Ishikawa (cell line): ENCODE measurements at regions not wholly inside any gene's neighbourhood (a gene's known extent, or its start where the extent isn't known, plus 50 kb on each side); places are given as distances from the start of the nearest gene placed in this dataset.

ENCODE experiments used
- CEBPB ChIP-seq: IDR thresholded peaks from 2 replicates; pipeline ENCODE4 v1.6.1; 2012
- CREB1 ChIP-seq: IDR thresholded peaks from 2 replicates; pipeline ENCODE4 v1.6.1; 2012; ENCODE audit warnings: low read depth
- EGR1 ChIP-seq: IDR thresholded peaks from 2 replicates; pipeline ENCODE4 v1.6.1; 2012
- EP300 ChIP-seq: IDR thresholded peaks from 2 replicates; pipeline ENCODE4 v1.6.1; 2012; ENCODE audit warnings: borderline replicate concordance
- FOXM1 ChIP-seq: IDR thresholded peaks from 2 replicates; pipeline ENCODE4 v1.6.1; 2012; ENCODE audit warnings: low read depth, borderline replicate concordance
- NFIC ChIP-seq: IDR thresholded peaks from 2 replicates; pipeline ENCODE4 v1.6.1; 2012
- RAD21 ChIP-seq: IDR thresholded peaks from 2 replicates; pipeline ENCODE4 v1.6.1; 2012; ENCODE audit warnings: low read depth
- TAF1 ChIP-seq: IDR thresholded peaks from 2 replicates; pipeline ENCODE4 v1.6.1; 2012; ENCODE audit warnings: low read depth, mild to moderate bottlenecking
- TCF12 ChIP-seq: IDR thresholded peaks from 2 replicates; pipeline ENCODE4 v1.6.1; 2012; ENCODE audit warnings: low read depth
- TEAD4 ChIP-seq: IDR thresholded peaks from 2 replicates; pipeline ENCODE4 v1.6.1; 2012
- YY1 ChIP-seq: IDR thresholded peaks from 2 replicates; pipeline ENCODE4 v1.6.1; 2012; ENCODE audit warnings: low read depth
- ZBTB7A ChIP-seq: IDR thresholded peaks from 2 replicates; pipeline ENCODE4 v1.6.1; 2012; ENCODE audit warnings: low read depth
- TF ChIP-seq, protein P1 (sequence below): IDR thresholded peaks from 2 replicates; pipeline ENCODE4 v1.6.1; 2012
- TF ChIP-seq, protein P2 (sequence below): IDR thresholded peaks from 2 replicates; pipeline ENCODE4 v1.6.1; 2012; ENCODE audit warnings: low read depth, mild to moderate bottlenecking
- TF ChIP-seq, protein P3 (sequence below): IDR thresholded peaks from 2 replicates; pipeline ENCODE4 v1.6.1; 2012

DNA sequence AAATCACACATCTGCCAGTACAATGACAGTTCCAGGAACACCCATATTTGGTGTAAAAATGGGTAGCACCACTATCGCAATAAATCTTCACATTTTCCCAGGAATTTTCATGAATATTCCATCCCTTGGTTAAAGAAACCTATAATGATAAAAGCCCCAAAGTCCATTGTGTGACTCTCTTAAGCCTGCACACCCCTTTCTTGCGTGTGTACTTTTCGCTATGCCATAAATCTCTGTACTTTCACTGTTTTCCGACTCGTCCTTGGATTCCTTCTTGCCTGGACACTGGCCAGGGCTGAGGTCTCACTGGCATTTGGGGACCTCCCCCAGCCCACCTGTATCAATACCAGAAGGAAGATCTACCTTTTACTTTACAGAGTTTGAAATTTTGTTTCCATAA lies 172.3 kb downstream of the RNF152 start:
- TF ChIP-seq EP300 (no peak), ZBTB7A (no peak), FOXM1 (no peak), TEAD4 (no peak), CREB1 (no peak), YY1 (no peak), CEBPB (no peak), TCF12 (no peak), RAD21 (no peak), TAF1 (no peak), EGR1 (no peak), NFIC (no peak)
- TF ChIP-seq, protein P1, sequence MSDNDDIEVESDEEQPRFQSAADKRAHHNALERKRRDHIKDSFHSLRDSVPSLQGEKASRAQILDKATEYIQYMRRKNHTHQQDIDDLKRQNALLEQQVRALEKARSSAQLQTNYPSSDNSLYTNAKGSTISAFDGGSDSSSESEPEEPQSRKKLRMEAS, result no peak
- TF ChIP-seq, protein P2, sequence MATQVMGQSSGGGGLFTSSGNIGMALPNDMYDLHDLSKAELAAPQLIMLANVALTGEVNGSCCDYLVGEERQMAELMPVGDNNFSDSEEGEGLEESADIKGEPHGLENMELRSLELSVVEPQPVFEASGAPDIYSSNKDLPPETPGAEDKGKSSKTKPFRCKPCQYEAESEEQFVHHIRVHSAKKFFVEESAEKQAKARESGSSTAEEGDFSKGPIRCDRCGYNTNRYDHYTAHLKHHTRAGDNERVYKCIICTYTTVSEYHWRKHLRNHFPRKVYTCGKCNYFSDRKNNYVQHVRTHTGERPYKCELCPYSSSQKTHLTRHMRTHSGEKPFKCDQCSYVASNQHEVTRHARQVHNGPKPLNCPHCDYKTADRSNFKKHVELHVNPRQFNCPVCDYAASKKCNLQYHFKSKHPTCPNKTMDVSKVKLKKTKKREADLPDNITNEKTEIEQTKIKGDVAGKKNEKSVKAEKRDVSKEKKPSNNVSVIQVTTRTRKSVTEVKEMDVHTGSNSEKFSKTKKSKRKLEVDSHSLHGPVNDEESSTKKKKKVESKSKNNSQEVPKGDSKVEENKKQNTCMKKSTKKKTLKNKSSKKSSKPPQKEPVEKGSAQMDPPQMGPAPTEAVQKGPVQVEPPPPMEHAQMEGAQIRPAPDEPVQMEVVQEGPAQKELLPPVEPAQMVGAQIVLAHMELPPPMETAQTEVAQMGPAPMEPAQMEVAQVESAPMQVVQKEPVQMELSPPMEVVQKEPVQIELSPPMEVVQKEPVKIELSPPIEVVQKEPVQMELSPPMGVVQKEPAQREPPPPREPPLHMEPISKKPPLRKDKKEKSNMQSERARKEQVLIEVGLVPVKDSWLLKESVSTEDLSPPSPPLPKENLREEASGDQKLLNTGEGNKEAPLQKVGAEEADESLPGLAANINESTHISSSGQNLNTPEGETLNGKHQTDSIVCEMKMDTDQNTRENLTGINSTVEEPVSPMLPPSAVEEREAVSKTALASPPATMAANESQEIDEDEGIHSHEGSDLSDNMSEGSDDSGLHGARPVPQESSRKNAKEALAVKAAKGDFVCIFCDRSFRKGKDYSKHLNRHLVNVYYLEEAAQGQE, result no peak
- TF ChIP-seq, protein P3, sequence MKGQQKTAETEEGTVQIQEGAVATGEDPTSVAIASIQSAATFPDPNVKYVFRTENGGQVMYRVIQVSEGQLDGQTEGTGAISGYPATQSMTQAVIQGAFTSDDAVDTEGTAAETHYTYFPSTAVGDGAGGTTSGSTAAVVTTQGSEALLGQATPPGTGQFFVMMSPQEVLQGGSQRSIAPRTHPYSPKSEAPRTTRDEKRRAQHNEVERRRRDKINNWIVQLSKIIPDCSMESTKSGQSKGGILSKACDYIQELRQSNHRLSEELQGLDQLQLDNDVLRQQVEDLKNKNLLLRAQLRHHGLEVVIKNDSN, result no peak

DNA sequence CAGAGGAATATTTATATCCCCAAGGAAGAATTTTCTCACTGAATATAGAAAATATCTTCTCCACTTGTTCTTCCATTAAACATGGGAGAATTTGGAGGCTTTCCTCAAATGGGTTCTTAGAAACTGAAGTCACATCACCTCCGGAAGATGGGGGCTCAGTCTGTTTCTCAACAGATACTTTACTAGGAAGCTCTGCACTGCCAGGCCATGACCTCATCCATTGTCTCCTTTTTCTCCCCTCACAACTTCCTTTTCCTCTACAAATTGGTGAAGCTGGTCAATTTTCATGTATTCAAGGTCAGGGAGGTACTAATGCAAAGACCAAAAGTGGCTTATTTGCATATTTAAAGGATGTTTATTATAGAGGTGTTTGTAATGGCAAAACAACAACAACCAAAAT lies 173.1 kb downstream of the RNF152 start:
- TF ChIP-seq NFIC (no peak), EGR1 (no peak), TAF1 (no peak), TCF12 (no peak), TEAD4 (no peak), EP300 (no peak), YY1 (no peak), ZBTB7A (no peak), FOXM1 (no peak), CREB1 (no peak), RAD21 (no peak), CEBPB (no peak)
- TF ChIP-seq, protein P3, result no peak
- TF ChIP-seq, protein P1, result no peak
- TF ChIP-seq, protein P2, result no peak

DNA sequence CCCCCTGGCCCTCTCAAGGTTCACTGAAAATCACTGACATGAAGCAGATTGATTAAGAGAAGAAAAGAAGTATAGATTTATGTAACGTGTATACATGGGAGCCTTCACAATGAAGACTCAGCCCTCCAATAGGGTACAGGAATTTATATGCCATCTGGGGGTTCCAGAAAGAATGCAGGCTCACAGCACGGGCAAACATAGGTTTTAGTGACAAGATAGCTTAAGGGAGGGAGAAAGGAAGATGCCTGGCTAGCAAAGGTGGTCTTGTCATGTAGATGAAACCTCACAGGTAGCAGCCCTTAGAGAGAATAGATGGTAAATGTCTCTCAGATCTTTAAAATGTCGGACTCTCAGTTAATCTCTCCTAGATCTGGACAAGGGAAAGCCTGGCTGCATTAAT lies 173.9 kb downstream of the RNF152 start:
- TF ChIP-seq, protein P2, result no peak
- TF ChIP-seq ZBTB7A, result no peak

DNA sequence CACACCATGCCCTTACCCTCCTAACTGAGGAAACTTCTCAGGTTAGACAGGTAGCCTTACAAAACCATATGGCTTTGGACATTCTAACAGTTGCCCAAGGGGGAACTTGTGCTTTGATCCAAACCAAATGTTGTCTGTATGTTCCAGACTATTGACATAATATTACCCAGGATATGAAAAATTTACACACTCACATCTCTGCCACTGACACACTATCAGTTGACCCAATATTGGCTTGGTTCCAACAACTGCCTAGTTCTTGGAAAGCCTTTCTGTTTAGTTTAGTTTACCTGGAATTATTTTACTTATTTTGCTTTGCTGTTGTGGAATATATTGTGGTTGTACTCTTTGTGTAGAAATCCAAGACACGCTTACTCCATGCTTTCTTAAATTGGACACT lies 178.4 kb downstream of the RNF152 start:
- TF ChIP-seq, protein P2, result no peak
- TF ChIP-seq, protein P1, result no peak
- TF ChIP-seq EP300 (no peak), TCF12 (no peak), EGR1 (no peak)
